ENCODE measurements at regions not wholly inside any gene's neighbourhood (a gene's known extent, or its start where the extent isn't known, plus 50 kb on each side); places are given as distances from the start of the nearest gene placed in this dataset.

DNA sequence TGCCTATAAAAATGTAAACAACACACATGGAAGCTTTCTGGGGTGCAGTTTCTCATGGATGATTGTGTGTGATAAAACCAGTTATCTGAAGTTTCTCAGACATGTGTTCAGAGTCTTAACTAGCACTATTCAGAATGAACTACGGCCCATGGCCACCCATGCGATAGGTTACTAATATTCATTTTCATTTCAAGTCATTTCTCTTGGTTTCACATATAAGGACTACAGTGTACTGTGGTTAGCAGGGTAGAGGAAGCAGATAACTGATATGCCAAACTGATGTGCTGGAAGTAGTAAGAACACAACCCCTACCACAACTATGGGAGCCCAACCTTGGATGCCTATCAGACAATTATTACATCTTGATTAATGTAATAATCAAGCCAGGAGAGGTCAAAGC lies 372.1 kb downstream of the DTWD2 start:
- TF ChIP-seq, protein P1, sequence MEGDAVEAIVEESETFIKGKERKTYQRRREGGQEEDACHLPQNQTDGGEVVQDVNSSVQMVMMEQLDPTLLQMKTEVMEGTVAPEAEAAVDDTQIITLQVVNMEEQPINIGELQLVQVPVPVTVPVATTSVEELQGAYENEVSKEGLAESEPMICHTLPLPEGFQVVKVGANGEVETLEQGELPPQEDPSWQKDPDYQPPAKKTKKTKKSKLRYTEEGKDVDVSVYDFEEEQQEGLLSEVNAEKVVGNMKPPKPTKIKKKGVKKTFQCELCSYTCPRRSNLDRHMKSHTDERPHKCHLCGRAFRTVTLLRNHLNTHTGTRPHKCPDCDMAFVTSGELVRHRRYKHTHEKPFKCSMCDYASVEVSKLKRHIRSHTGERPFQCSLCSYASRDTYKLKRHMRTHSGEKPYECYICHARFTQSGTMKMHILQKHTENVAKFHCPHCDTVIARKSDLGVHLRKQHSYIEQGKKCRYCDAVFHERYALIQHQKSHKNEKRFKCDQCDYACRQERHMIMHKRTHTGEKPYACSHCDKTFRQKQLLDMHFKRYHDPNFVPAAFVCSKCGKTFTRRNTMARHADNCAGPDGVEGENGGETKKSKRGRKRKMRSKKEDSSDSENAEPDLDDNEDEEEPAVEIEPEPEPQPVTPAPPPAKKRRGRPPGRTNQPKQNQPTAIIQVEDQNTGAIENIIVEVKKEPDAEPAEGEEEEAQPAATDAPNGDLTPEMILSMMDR (IDR thresholded peaks at IDR 0.05), result no peak
- TF ChIP-seq POLR2A (IDR thresholded peaks at IDR 0.05) (no peak), EP300 (IDR thresholded peaks at IDR 0.05) (no peak), POLR2AphosphoS5 (IDR thresholded peaks at IDR 0.05) (no peak)
